Pancreas (tissue), 10 donors: ENCODE measurements at regions not wholly inside any gene's neighbourhood (a gene's known extent, or its start where the extent isn't known, plus 50 kb on each side); places are given as distances from the start of the nearest gene placed in this dataset.

ENCODE experiments used
- ATAC-seq, 4 donors: fragments of 200-7000 bp; cut with Tn5 transposase; one replicate each; pipeline versions ENCODE4 v1.8.0 to v1.9.1; 2020; ENCODE audit warnings: mild to moderate bottlenecking in 4 of 4, moderate library complexity in 4 of 4
- DNase-seq, 6 donors: peaks; one replicate each; pipeline ENCODE4 v3.0.0-alpha.2; 2020
- FAIRE-seq: peaks from 2 replicates; lab custom pipeline; 2012; peaks lifted over from hg19 to GRCh38; lab: Jason Lieb, UNC
- H3K27ac ChIP-seq, 4 donors: fragments of 200-600 bp; sonication (generic); 1 replicate in 3 of 4; 2 replicates in 1 of 4; pipeline versions ENCODE4 v1.5.0 to v1.8.0; 2020
- H3K27me3 ChIP-seq, 4 donors: fragments of 200-600 bp; one replicate each; pipeline ENCODE4 v1.8.0; 2021
- H3K36me3 ChIP-seq, 3 donors: fragments of 200-600 bp; sonication (generic) in 1 of 3; one replicate each; pipeline versions ENCODE4 v1.5.0 to v1.8.0; 2020 to 2021
- H3K4me1 ChIP-seq, 3 donors: fragments of 200-600 bp; one replicate each; pipeline ENCODE4 v1.8.0; 2021
- H3K4me3 ChIP-seq, 4 donors: fragments of 200-600 bp; sonication (generic) in 2 of 4; one replicate each; pipeline versions ENCODE4 v1.5.0 to v1.8.0; 2020 to 2021
- H3K9me3 ChIP-seq, 4 donors: fragments of 200-600 bp; one replicate each; pipeline ENCODE4 v1.8.0; 2021
- CTCF ChIP-seq, 4 donors: fragments of 200-600 bp; sonication (generic) in 3 of 4; IDR thresholded peaks; one replicate each; pipeline versions ENCODE4 v1.5.0 to v1.8.0; 2021; ENCODE audit warnings: antibody characterized with exemption in 4 of 4
- WGBS, 2 donors: extraction: QIAGEN DNeasy Blood & Tissue Kit; methylation state at CpG; one replicate each; pipeline ENCODE4 v1.1.7; 2013; 5-methylcytosine and 5-hydroxymethylcytosine counted together
- intact Hi-C, 3 donors: fragments of 100-400 bp; cut with DNase I; formaldehyde crosslinking; loops; one replicate each; pipeline versions ENCODE4 v1.11.1 to v1.14.2; 2022
- donor health status: healthy with polysubstance abuse.
- donor health status: DM: no; HTN: no; CAD: no; lungs with moderate emphysema.
- donor health status: DM: no; HTN: no; CAD: no.
- donor health status: control.
- donor health status: control.
- donor health status: Bipolar disorder and iron deficiency.
- donor health status: DM: yes; HTN: yes; CAD: no.
- donor health status: DM: no; HTN: no; CAD: no.
- donor health status: DM: no; HTN: no; CAD: no.
- donor health status: DM: yes; HTN: yes; CAD: no.

- FAIRE-seq (no peak), ATAC-seq (no peak), DNase-seq (no peak)
- Histone ChIP-seq H3K9me3 (no peaks in the 10 kb centered on the region), H3K27me3 (peaks cover 0 to 5% (median 0%) of the 10 kb centered on the region in 4 donors), H3K27ac (no peak overlapping the region), H3K4me1 (no peaks in the 10 kb centered on the region), H3K36me3 (no peaks in the 10 kb centered on the region), H3K4me3 (no peak overlapping the region)
- 20 to 27% methylated on average over 2 of the region's 2 CpGs for WGBS, 2 donors
- no peak for TF ChIP-seq CTCF (IDR thresholded peaks at IDR 0.05)
- intact Hi-C loops: no loop called here
Observed at GRCh38 chr16:65339062-65339461, 217.2 kb upstream of the CDH11 start.

- Histone ChIP-seq H3K4me3 (no peak overlapping the region), H3K36me3 (no peaks in the 10 kb centered on the region), H3K9me3 (no peaks in the 10 kb centered on the region), H3K27ac (no peak overlapping the region), H3K4me1 (no peaks in the 10 kb centered on the region), H3K27me3 (peaks cover 0 to 5% (median 0%) of the 10 kb centered on the region in 4 donors)
- DNase-seq (no peak), FAIRE-seq (no peak), ATAC-seq (no peak)
- intact Hi-C loops: no loop called here
- TF ChIP-seq CTCF (IDR thresholded peaks at IDR 0.05): no peak
- WGBS, 2 donors: 44 to 66% methylated on average over 2 of the region's 2 CpGs
Observed at GRCh38 chr16:65336160-65336559, 214.3 kb upstream of the CDH11 start.

- intact Hi-C loops: no loop called here
- H3K4me3 ChIP-seq: no peak overlapping the region
- FAIRE-seq (no peak), ATAC-seq (no peak), DNase-seq (no peak)
- TF ChIP-seq CTCF (IDR thresholded peaks at IDR 0.05): no peak
- H3K4me1 ChIP-seq: no peaks in the 10 kb centered on the region
- H3K27ac ChIP-seq: no peak overlapping the region
- 54 to 76% methylated on average over 2 of the region's 2 CpGs for WGBS, 2 donors
- H3K27me3 ChIP-seq: peaks cover 0 to 5% (median 0%) of the 10 kb centered on the region in 4 donors
- H3K36me3 ChIP-seq: no peaks in the 10 kb centered on the region
- H3K9me3 ChIP-seq: no peaks in the 10 kb centered on the region
Observed at GRCh38 chr16:65334081-65334480, 212.2 kb upstream of the CDH11 start.

GRCh38 chr16:65333283-65333682 lies 211.4 kb upstream of the CDH11 start:
- peaks cover 0 to 5% (median 0%) of the 10 kb centered on the region in 4 donors for H3K27me3 ChIP-seq
- no peak for ATAC-seq
- H3K9me3 ChIP-seq: no peaks in the 10 kb centered on the region
- FAIRE-seq: no peak
- intact Hi-C loops: no loop called here
- no peak for TF ChIP-seq CTCF (IDR thresholded peaks at IDR 0.05)
- no peaks in the 10 kb centered on the region for H3K4me1 ChIP-seq
- H3K27ac ChIP-seq: no peak overlapping the region
- H3K4me3 ChIP-seq: no peak overlapping the region
- no peaks in the 10 kb centered on the region for H3K36me3 ChIP-seq
- DNase-seq: no peak
- 37 to 47% methylated on average over 2 of the region's 2 CpGs for WGBS, 2 donors

GRCh38 chr16:65327346-65327745 lies 205.5 kb upstream of the CDH11 start:
- H3K27ac ChIP-seq: no peak overlapping the region
- DNase-seq (no peak), FAIRE-seq (no peak), ATAC-seq (no peak)
- H3K27me3 ChIP-seq: no peaks in the 10 kb centered on the region
- TF ChIP-seq CTCF (IDR thresholded peaks at IDR 0.05): no peak
- no peaks in the 10 kb centered on the region for H3K4me1 ChIP-seq
- intact Hi-C loops: no loop called here
- no peak overlapping the region for H3K4me3 ChIP-seq
- no peaks in the 10 kb centered on the region for H3K9me3 ChIP-seq
- 30 to 32% methylated on average over 2 of the region's 2 CpGs for WGBS, 2 donors
- H3K36me3 ChIP-seq: no peaks in the 10 kb centered on the region
